ENCODE measurements at regions not wholly inside any gene's neighbourhood (a gene's known extent, or its start where the extent isn't known, plus 50 kb on each side); places are given as distances from the start of the nearest gene placed in this dataset.

DNA sequence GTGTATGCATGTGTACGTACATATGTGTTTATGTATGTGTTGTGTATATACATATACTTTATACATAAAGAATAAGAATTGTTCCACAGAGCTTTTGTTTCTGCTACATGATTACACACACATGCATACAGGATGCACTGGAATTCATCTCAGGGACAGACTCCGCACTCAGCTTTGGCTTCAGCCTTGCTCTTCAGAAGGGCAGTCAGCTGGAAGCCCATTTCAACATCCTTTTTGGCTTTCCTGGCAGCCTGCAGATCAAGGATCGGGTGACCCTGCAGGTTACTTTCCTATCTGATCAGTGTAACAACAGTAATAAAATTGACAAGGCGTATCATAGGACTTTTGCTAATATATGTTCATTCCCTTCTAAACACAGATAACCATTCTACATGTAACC is 144.1 kb upstream of the COPS8 start:
- TF ChIP-seq, protein P1, sequence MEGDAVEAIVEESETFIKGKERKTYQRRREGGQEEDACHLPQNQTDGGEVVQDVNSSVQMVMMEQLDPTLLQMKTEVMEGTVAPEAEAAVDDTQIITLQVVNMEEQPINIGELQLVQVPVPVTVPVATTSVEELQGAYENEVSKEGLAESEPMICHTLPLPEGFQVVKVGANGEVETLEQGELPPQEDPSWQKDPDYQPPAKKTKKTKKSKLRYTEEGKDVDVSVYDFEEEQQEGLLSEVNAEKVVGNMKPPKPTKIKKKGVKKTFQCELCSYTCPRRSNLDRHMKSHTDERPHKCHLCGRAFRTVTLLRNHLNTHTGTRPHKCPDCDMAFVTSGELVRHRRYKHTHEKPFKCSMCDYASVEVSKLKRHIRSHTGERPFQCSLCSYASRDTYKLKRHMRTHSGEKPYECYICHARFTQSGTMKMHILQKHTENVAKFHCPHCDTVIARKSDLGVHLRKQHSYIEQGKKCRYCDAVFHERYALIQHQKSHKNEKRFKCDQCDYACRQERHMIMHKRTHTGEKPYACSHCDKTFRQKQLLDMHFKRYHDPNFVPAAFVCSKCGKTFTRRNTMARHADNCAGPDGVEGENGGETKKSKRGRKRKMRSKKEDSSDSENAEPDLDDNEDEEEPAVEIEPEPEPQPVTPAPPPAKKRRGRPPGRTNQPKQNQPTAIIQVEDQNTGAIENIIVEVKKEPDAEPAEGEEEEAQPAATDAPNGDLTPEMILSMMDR (IDR thresholded peaks at IDR 0.05; ENCODE audit: borderline replicate concordance, control extremely low read depth, extremely low read depth, insufficient read depth, missing control alignments): no peak
- in situ Hi-C loops (cut with MboI; ENCODE audit: low sequenced_read_pairs, unreplicated experiment): no loop called here
- DNase-seq (ENCODE audit: low spot score): no peak

DNA sequence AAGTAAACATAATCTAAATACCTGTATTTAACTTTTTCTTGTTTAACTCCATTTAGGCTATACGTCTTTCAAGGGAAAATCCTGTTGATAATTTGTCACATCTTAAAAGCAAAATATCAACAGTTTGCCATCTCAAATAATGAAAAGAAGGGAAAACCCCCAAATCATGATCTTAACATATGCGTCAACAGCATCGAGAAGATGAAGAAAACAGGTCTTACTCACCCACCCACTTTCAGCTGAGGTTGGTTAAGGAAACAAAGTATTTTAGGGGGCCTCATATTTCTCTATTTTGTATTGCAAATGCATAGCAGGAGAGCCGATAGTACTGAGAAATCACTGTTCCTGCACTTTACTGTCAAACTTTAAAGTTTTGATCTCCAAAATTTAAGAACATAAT is 143.1 kb upstream of the COPS8 start:
- in situ Hi-C loops (cut with MboI; ENCODE audit: low sequenced_read_pairs, unreplicated experiment): no loop called here
- TF ChIP-seq, protein P1 (IDR thresholded peaks at IDR 0.05; ENCODE audit: borderline replicate concordance, control extremely low read depth, extremely low read depth, insufficient read depth, missing control alignments): no peak
- no peak for DNase-seq (ENCODE audit: low spot score)

DNA sequence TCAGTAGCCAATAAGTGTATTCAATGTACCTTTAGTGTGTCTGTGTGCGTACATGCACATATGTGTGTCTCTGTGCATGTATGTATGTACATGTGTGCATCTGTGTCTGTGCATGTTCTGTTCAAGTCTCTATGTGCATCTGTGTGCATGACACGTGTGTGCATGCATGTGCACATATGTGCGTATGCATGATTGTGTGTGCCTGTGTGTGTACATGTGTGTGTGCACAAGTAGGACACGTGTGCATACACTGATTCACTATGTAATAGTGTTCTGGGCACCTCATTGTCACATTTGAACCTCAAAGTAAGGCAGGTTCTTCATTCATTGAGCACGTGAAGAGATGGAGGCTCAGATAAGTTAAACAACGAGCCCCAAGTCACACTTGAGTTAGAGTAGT is 142.6 kb upstream of the COPS8 start:
- no peak for DNase-seq (ENCODE audit: low spot score)
- in situ Hi-C loops (cut with MboI; ENCODE audit: low sequenced_read_pairs, unreplicated experiment): no loop called here
- TF ChIP-seq, protein P1 (IDR thresholded peaks at IDR 0.05; ENCODE audit: borderline replicate concordance, control extremely low read depth, extremely low read depth, insufficient read depth, missing control alignments): no peak

DNA sequence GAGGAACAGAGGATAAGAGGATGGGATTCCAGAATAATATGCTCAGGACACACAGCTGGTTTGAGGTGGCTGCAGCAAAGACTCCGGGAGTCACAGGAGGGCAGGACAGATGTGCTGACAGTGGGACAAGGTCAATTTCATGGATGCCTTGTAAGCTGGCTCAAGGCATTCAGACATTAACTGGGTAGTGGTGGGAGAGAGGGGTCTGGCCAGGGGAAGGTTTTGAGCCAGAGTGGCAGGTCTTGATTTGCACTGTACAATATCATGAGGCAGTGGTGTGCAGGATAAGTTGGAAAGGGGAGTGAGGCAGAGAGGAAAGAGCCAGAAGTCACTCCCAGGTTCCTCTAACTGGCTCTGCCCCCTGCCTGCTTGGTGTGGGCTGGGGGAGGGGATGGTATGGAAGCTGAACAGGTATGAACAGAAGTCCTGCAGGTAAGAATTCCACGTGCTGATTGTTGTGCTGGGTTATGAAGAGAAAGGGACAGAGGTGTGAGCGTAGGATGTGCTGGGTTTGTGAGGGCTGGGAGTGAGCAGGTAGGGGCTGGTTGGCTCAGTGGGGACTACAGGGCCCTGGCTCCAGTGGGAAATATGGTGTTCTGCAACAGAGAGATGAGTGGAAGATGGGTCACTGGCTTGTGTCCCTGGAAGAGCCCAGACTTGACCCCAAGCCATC is 141.7 kb upstream of the COPS8 start:
- in situ Hi-C loops (cut with MboI; ENCODE audit: low sequenced_read_pairs, unreplicated experiment): no loop called here
- DNase-seq (ENCODE audit: low spot score): no peak
- TF ChIP-seq, protein P1 (IDR thresholded peaks at IDR 0.05; ENCODE audit: borderline replicate concordance, control extremely low read depth, extremely low read depth, insufficient read depth, missing control alignments): no peak

DNA sequence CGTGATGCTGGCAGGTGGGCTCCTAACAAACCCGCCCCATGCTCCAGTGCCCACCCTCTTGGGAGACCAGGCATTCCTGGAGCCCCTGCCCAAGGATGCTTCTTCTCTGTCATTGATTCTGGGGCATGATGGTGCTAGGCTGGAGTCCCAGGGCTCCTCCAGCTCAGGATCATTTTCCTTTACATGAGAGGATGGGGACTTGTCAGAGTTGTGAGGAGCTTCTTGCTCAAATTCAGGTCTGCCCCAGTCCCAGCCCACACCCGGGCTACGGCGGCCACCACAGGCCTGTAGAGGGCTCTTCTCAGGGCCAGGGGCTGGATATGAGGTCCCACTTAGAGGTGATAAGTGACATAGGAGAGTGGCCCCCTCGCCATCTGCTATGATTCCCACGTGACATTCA is 141.1 kb upstream of the COPS8 start:
- TF ChIP-seq, protein P1 (IDR thresholded peaks at IDR 0.05; ENCODE audit: borderline replicate concordance, control extremely low read depth, extremely low read depth, insufficient read depth, missing control alignments): no peak
- in situ Hi-C loops (cut with MboI; ENCODE audit: low sequenced_read_pairs, unreplicated experiment): no loop called here
- DNase-seq (ENCODE audit: low spot score): no peak

DNA sequence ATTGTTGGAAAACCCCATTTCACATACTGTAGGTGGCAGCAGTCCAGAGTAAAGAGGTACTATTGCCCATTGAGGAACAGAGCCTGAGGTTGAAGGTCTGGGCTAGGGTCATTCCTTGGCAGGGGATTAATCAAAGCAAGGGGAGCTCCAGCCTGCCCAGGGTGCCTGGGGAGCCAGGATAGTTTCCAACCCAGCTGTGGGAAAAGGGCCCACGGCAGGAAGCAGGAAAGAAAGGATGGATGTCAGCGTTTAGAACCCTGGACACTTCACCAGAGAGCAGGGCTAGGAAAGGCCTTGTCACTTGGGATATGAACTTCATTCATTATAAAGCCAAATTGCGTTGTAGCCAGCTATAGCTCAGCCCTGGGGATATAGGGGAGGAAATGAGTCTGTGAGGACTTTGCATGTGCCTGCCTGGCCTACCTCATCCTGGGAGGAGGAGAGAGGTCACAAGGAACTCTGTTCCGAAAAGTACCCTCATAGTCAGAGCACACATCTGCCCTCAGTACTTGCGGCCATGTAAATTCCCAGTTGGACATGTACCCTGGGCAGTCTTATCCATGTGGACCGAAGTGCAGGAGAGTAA is 140.2 kb upstream of the COPS8 start:
- TF ChIP-seq, protein P1 (IDR thresholded peaks at IDR 0.05; ENCODE audit: borderline replicate concordance, control extremely low read depth, extremely low read depth, insufficient read depth, missing control alignments): no peak
- no peak for DNase-seq (ENCODE audit: low spot score)
- in situ Hi-C loops (cut with MboI; ENCODE audit: low sequenced_read_pairs, unreplicated experiment): no loop called here

All from GM13976 (cell line).